ENCODE measurements at regions not wholly inside any gene's neighbourhood (a gene's known extent, or its start where the extent isn't known, plus 50 kb on each side); places are given as distances from the start of the nearest gene placed in this dataset.

GRCh38 chr1:193358419-193358818 lies 172.0 kb upstream of the B3GALT2 start:
- TF ChIP-seq CTCF (IDR thresholded peaks at IDR 0.05; ENCODE audit: borderline replicate concordance, extremely low read depth, low read length, poor library complexity, severe bottlenecking) (no peak), EZH2 (IDR thresholded peaks at IDR 0.05; ENCODE audit: borderline replicate concordance, low read depth, low read length, severe bottlenecking) (no peak)
